CD4-positive, alpha-beta T cell (primary cell): ENCODE measurements at regions not wholly inside any gene's neighbourhood (a gene's known extent, or its start where the extent isn't known, plus 50 kb on each side); places are given as distances from the start of the nearest gene placed in this dataset.

Experiments
- ATAC-seq: fragments of 200-7000 bp; cut with Tn5 transposase; one replicate; pipeline ENCODE4 v1.10.0; 2022; ENCODE audit warnings: mild to moderate bottlenecking; ENCODE audit not compliant: poor library complexity
- CTCF ChIA-PET: fragments of 350-600 bp; sonication (Branson Sonifier 250); formaldehyde crosslinking; loops from one replicate; lab custom pipeline; 2021; ENCODE audit warnings: antibody characterized with exemption, inconsistent platforms; lab: Charles Lee
- POLR2A ChIA-PET: fragments of 350-600 bp; sonication (Branson Sonifier 250); formaldehyde crosslinking; loops from one replicate; lab custom pipeline; 2021; ENCODE audit warnings: antibody characterized with exemption, inconsistent platforms; lab: Charles Lee
- DNase-seq, 14 experiments: peaks; one replicate each; pipeline ENCODE4 v3.0.0-alpha.2; 2013 to 2020; ENCODE audit warnings: mixed read lengths in 2 of 14
- H3K27ac ChIP-seq, 2 donors: one replicate each; pipeline versions ENCODE4 v1.5.1 to v1.7.0; 2013; ENCODE audit warnings: low read length in 2 of 2, low read depth in 1 of 2, mild to moderate bottlenecking in 1 of 2
- H3K27me3 ChIP-seq, 2 experiments: 1 replicate in 1 of 2; 2 replicates in 1 of 2; pipeline versions ENCODE4 v1.6.1 to v1.7.0; 2013; ENCODE audit warnings: low read length in 2 of 2, control low read depth in 1 of 2, mild to moderate bottlenecking in 1 of 2, moderate library complexity in 1 of 2; ENCODE audit not compliant: insufficient read depth in 2 of 2, control insufficient read depth in 1 of 2
- H3K36me3 ChIP-seq: one replicate; pipeline ENCODE4 v1.6.1; 2013; ENCODE audit warnings: low read length, control low read depth; ENCODE audit not compliant: insufficient read depth
- H3K4me1 ChIP-seq: one replicate; pipeline ENCODE4 v1.6.1; 2013; ENCODE audit warnings: low read length, control low read depth; ENCODE audit not compliant: insufficient read depth
- H3K4me3 ChIP-seq: one replicate; pipeline ENCODE4 v1.5.1; 2013; ENCODE audit warnings: mild to moderate bottlenecking, low read length, moderate library complexity
- H3K9me3 ChIP-seq, 2 experiments: 1 replicate in 1 of 2; 2 replicates in 1 of 2; pipeline versions ENCODE4 v1.6.1 to v1.7.0; 2013; ENCODE audit warnings: low read length in 2 of 2, mild to moderate bottlenecking in 2 of 2, control low read depth in 1 of 2, moderate library complexity in 1 of 2; ENCODE audit not compliant: control insufficient read depth in 1 of 2, insufficient read depth in 1 of 2
- H3K27ac Mint-ChIP-seq: one replicate; pipeline ENCODE4 v1.8.0; 2020; ENCODE audit warnings: mixed read lengths
- H3K27me3 Mint-ChIP-seq: one replicate; pipeline ENCODE4 v1.8.0; 2021; ENCODE audit warnings: mixed read lengths
- H3K36me3 Mint-ChIP-seq: one replicate; pipeline ENCODE4 v1.8.0; 2021; ENCODE audit warnings: low read depth, mixed read lengths
- H3K4me1 Mint-ChIP-seq: one replicate; pipeline ENCODE4 v1.8.0; 2021; ENCODE audit warnings: low read depth, mixed read lengths
- H3K4me3 Mint-ChIP-seq: one replicate; pipeline ENCODE4 v1.8.0; 2020; ENCODE audit warnings: mild to moderate bottlenecking, mixed read lengths
- H3K9me3 Mint-ChIP-seq: one replicate; pipeline ENCODE4 v1.8.0; 2020; ENCODE audit warnings: mixed read lengths
- intact Hi-C, 2 experiments: fragments of 100-400 bp; cut with DNase I in 1 of 2; cut with micrococcal nuclease in 1 of 2; formaldehyde crosslinking; loops; one replicate each; pipeline versions ENCODE4 v1.15.1 to v1.9.0; 2023 to 2025; cut with DNase I, micrococcal nuclease
- TF ChIP-seq, protein P1 (sequence below): fragments of 200-600 bp; IDR thresholded peaks from one replicate; pipeline ENCODE4 v1.8.0; 2022; ENCODE audit warnings: antibody characterized with exemption, mild to moderate bottlenecking

DNA sequence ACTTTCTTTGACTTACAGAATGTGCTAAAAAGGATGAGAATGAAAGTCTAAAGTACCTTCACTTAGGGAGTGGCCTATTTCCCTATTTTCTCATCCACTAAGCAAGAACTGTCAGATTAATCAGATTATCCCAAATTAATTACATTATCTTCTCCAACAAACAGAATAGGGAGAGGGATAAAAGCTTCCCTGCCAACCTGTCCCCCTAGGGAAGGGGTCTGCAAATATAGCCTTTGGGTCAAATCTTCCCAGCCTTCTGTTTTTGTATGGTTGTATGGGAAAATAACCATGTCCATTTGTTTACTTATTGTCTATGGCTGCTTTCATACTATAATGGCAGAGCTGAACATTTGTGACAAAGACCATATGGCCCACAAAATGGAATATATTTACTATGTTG lies 57.1 kb upstream of the USP38 start:
- no peak overlapping the region for H3K4me3 Mint-ChIP-seq
- no peak for DNase-seq

DNA sequence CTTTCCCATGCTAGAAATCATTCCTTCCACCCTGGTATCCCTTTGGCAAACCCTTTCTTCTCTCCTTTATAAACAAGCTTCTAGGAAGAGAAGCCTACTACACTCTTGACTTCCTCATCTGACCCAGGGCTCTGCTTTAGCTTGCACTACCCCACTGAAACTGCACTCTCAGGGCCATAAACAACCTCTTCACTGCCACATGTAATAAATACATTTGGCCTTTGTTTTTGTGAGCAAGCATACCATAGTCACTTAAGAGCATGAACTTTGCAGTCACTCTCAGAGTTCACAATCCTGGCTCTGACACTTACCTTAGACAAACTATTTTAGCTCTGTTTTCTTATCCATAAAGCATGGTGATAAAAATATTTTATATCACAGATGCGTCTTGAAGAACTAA lies 50.7 kb upstream of the USP38 start:
- POLR2A ChIA-PET: interaction anchor here (0.6 kb wide), 1 partner anchor 1124 kb away, joined by 4 read pairs; no protein-coding TSS in a partner anchor
- Mint-ChIP-seq H3K27me3 (peaks cover 2% of the 10 kb centered on the region), H3K4me3 (no peak overlapping the region), H3K9me3 (no peaks in the 10 kb centered on the region), H3K36me3 (no peaks in the 10 kb centered on the region), H3K27ac (no peak overlapping the region), H3K4me1 (no peaks in the 10 kb centered on the region)
- Histone ChIP-seq H3K4me3 (no peak overlapping the region), H3K27ac (no peak overlapping the region), H3K36me3 (no peaks in the 10 kb centered on the region), H3K27me3 (no peaks in the 10 kb centered on the region), H3K9me3 (no peaks in the 10 kb centered on the region), H3K4me1 (no peaks in the 10 kb centered on the region)
- intact Hi-C loops: no loop called here
- TF ChIP-seq, protein P1, sequence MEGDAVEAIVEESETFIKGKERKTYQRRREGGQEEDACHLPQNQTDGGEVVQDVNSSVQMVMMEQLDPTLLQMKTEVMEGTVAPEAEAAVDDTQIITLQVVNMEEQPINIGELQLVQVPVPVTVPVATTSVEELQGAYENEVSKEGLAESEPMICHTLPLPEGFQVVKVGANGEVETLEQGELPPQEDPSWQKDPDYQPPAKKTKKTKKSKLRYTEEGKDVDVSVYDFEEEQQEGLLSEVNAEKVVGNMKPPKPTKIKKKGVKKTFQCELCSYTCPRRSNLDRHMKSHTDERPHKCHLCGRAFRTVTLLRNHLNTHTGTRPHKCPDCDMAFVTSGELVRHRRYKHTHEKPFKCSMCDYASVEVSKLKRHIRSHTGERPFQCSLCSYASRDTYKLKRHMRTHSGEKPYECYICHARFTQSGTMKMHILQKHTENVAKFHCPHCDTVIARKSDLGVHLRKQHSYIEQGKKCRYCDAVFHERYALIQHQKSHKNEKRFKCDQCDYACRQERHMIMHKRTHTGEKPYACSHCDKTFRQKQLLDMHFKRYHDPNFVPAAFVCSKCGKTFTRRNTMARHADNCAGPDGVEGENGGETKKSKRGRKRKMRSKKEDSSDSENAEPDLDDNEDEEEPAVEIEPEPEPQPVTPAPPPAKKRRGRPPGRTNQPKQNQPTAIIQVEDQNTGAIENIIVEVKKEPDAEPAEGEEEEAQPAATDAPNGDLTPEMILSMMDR: no peak
- DNase-seq (no peak), ATAC-seq (no peak)
- CTCF ChIA-PET: no interaction called here

More for the DNA sequence above, 57.1 kb upstream of the USP38 start:
- H3K9me3 Mint-ChIP-seq: peaks cover 8% of the 10 kb centered on the region
- H3K4me3 ChIP-seq: no peak overlapping the region
- H3K4me1 ChIP-seq: no peaks in the 10 kb centered on the region
- intact Hi-C loops: no loop called here
- peaks cover 5% of the 10 kb centered on the region for H3K27me3 Mint-ChIP-seq
- ChIA-PET CTCF (no interaction called here), POLR2A (no interaction called here)
- H3K4me1 Mint-ChIP-seq: no peaks in the 10 kb centered on the region
- H3K36me3 ChIP-seq: no peaks in the 10 kb centered on the region
- H3K27ac Mint-ChIP-seq: no peak overlapping the region
- no peaks in the 10 kb centered on the region for H3K9me3 ChIP-seq
- TF ChIP-seq, protein P1: no peak
- ATAC-seq: no peak
- H3K27me3 ChIP-seq: no peaks in the 10 kb centered on the region
- no peak overlapping the region for H3K27ac ChIP-seq
- no peaks in the 10 kb centered on the region for H3K36me3 Mint-ChIP-seq
